MM.1S (cell line): ENCODE measurements at regions not wholly inside any gene's neighbourhood (a gene's known extent, or its start where the extent isn't known, plus 50 kb on each side); places are given as distances from the start of the nearest gene placed in this dataset.
"Not testable (repeated sequence)": the region's sequence is repeated elsewhere in the genome, so short reads cannot be mapped to it uniquely, and the experiment has no call there.

Source experiments
- DNase-seq: peaks from one replicate; pipeline ENCODE4 v3.0.0-alpha.2; 2015
- H2AFZ ChIP-seq: fragments of 300-600 bp; sonication (generic); 2 replicates; pipeline ENCODE4 v1.6.0; 2016; ENCODE audit warnings: antibody characterized with exemption, low read length
- H3F3A ChIP-seq: fragments of 300-600 bp; sonication (generic); 2 replicates; pipeline ENCODE4 v1.6.1; 2016; ENCODE audit warnings: mild to moderate bottlenecking, antibody characterized with exemption, low read length, moderate library complexity, mixed read lengths; ENCODE audit not compliant: insufficient read depth
- H3K27ac ChIP-seq: fragments of 300-600 bp; sonication (generic); 2 replicates; pipeline ENCODE4 v1.5.1; 2016; ENCODE audit warnings: mild to moderate bottlenecking, low read length
- H3K27me3 ChIP-seq: fragments of 300-600 bp; sonication (generic); replicated peaks from 2 replicates; pipeline ENCODE4 v1.6.0; 2016; ENCODE audit warnings: low read length; ENCODE audit not compliant: insufficient read depth
- H3K36me3 ChIP-seq: fragments of 300-600 bp; sonication (generic); replicated peaks from 2 replicates; pipeline ENCODE4 v1.6.1; 2016; ENCODE audit warnings: mild to moderate bottlenecking, low read length, mixed read lengths; ENCODE audit not compliant: insufficient read depth
- H3K4me1 ChIP-seq: fragments of 300-600 bp; sonication (generic); 2 replicates; pipeline ENCODE4 v1.6.1; 2016; ENCODE audit warnings: low read length, mixed read lengths
- H3K4me2 ChIP-seq: fragments of 300-600 bp; sonication (generic); 2 replicates; pipeline ENCODE4 v1.6.0; 2016; ENCODE audit warnings: low read depth, low read length
- H3K4me3 ChIP-seq: fragments of 300-600 bp; sonication (generic); 2 replicates; pipeline ENCODE4 v1.5.1; 2016; ENCODE audit warnings: low read length, mixed read lengths
- H3K79me2 ChIP-seq: fragments of 300-600 bp; sonication (generic); 2 replicates; pipeline ENCODE4 v1.6.1; 2016; ENCODE audit warnings: mixed run types, low read length, mixed read lengths
- H3K9ac ChIP-seq: fragments of 300-600 bp; sonication (generic); 2 replicates; pipeline ENCODE4 v1.6.1; 2016; ENCODE audit warnings: low read length, mixed read lengths
- H3K9me2 ChIP-seq: fragments of 300-600 bp; sonication (generic); replicated peaks from 2 replicates; pipeline ENCODE4 v1.6.1; 2016; ENCODE audit warnings: mild to moderate bottlenecking, low read length, mixed read lengths; ENCODE audit not compliant: insufficient read depth
- H3K9me3 ChIP-seq: fragments of 300-600 bp; sonication (generic); replicated peaks from 2 replicates; pipeline ENCODE4 v1.6.1; 2016; ENCODE audit warnings: mild to moderate bottlenecking, low read length, mixed read lengths; ENCODE audit not compliant: insufficient read depth
- H4K20me1 ChIP-seq: fragments of 300-600 bp; sonication (generic); 2 replicates; pipeline ENCODE4 v1.6.1; 2016; ENCODE audit warnings: mild to moderate bottlenecking, low read length, moderate library complexity, mixed read lengths; ENCODE audit not compliant: insufficient read depth
- EZH2 ChIP-seq: fragments of 300-600 bp; sonication (generic); optimal IDR thresholded peaks from 2 replicates; pipeline ENCODE3; 2017; ENCODE audit warnings: low read depth, mild to moderate bottlenecking, antibody characterized with exemption, low read length, mixed read lengths
- EZH2phosphoT487 ChIP-seq: fragments of 300-600 bp; sonication (generic); IDR thresholded peaks from 2 replicates; pipeline ENCODE4 v1.6.1; 2018; ENCODE audit warnings: antibody characterized with exemption, low read length
- TF ChIP-seq, protein P1 (sequence below): fragments of 300-600 bp; sonication (generic); IDR thresholded peaks from 2 replicates; pipeline ENCODE4 v1.5.1; 2016; ENCODE audit warnings: antibody characterized with exemption, low read length, mixed read lengths

GRCh38 chrX:56125946-56126345, 106.2 kb upstream of the KLF8 start:
- Histone ChIP-seq H2AFZ (no peak overlapping the region), H3F3A (no peaks in the 10 kb centered on the region), H3K4me1 (no peaks in the 10 kb centered on the region), H3K9ac (no peak overlapping the region), H3K27me3 (no peaks in the 10 kb centered on the region), H3K36me3 (no peaks in the 10 kb centered on the region), H3K79me2 (no peaks in the 10 kb centered on the region), H3K9me3 (no peaks in the 10 kb centered on the region), H3K9me2 (no peaks in the 10 kb centered on the region), H3K27ac (no peak overlapping the region), H4K20me1 (no peaks in the 10 kb centered on the region), H3K4me3 (no peak overlapping the region), H3K4me2 (no peak overlapping the region)
- TF ChIP-seq EZH2 (no peak), EZH2phosphoT487 (no peak)
- TF ChIP-seq, protein P1, sequence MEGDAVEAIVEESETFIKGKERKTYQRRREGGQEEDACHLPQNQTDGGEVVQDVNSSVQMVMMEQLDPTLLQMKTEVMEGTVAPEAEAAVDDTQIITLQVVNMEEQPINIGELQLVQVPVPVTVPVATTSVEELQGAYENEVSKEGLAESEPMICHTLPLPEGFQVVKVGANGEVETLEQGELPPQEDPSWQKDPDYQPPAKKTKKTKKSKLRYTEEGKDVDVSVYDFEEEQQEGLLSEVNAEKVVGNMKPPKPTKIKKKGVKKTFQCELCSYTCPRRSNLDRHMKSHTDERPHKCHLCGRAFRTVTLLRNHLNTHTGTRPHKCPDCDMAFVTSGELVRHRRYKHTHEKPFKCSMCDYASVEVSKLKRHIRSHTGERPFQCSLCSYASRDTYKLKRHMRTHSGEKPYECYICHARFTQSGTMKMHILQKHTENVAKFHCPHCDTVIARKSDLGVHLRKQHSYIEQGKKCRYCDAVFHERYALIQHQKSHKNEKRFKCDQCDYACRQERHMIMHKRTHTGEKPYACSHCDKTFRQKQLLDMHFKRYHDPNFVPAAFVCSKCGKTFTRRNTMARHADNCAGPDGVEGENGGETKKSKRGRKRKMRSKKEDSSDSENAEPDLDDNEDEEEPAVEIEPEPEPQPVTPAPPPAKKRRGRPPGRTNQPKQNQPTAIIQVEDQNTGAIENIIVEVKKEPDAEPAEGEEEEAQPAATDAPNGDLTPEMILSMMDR, result no peak
- no peak for DNase-seq

DNA sequence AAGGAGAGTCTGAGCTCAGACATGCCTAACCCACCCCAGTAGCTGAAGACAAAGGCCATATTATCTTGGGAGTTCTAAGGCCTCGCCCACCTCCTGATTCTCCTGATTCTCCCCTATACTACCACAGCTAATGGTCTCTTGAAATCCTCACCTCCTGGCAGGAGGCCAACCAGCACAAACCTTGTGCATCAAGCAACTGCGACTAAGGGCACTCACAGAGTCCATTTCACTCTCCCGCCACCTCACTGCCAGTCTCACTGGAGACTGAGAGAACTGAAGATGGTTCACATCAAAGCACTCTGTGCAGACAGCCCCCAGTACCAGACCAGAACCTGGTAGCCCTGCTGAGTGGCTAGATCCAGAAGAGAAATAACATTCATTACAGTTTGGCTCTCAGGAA, 102.1 kb upstream of the KLF8 start:
- Histone ChIP-seq H3K4me3 (no peak overlapping the region), H3K79me2 (no peaks in the 10 kb centered on the region), H3F3A (no peaks in the 10 kb centered on the region), H3K36me3 (no peaks in the 10 kb centered on the region), H3K4me1 (no peaks in the 10 kb centered on the region), H4K20me1 (no peaks in the 10 kb centered on the region), H3K27me3 (no peaks in the 10 kb centered on the region), H3K9me2 (no peaks in the 10 kb centered on the region), H3K9ac (no peak overlapping the region), H3K9me3 (no peaks in the 10 kb centered on the region), H2AFZ (no peak overlapping the region), H3K4me2 (no peak overlapping the region), H3K27ac (no peak overlapping the region)
- TF ChIP-seq EZH2phosphoT487 (no peak), EZH2 (no peak)
- TF ChIP-seq, protein P1, result no peak
- no peak for DNase-seq

GRCh38 chrX:56130436-56130835, 101.7 kb upstream of the KLF8 start:
- H3K4me2 ChIP-seq, result no peak overlapping the region
- TF ChIP-seq EZH2phosphoT487 (no peak), EZH2 (no peak)
- TF ChIP-seq, protein P1, result no peak

GRCh38 chrX:56164135-56164534, 68.0 kb upstream of the KLF8 start:
- not testable (repeated sequence) for H3K4me1 ChIP-seq, H3K79me2 ChIP-seq, H3K9me2 ChIP-seq, H3K4me3 ChIP-seq, H3K27ac ChIP-seq, H3K9me3 ChIP-seq, H2AFZ ChIP-seq, H3K27me3 ChIP-seq, H3K4me2 ChIP-seq, H3F3A ChIP-seq, H3K9ac ChIP-seq, H4K20me1 ChIP-seq, H3K36me3 ChIP-seq, DNase-seq

More at GRCh38 chrX:56130436-56130835, 101.7 kb upstream of the KLF8 start:
- H3K9me2 ChIP-seq, result no peaks in the 10 kb centered on the region
- H2AFZ ChIP-seq, result no peak overlapping the region
- H3K79me2 ChIP-seq, result no peaks in the 10 kb centered on the region
- no peaks in the 10 kb centered on the region for H3K27me3 ChIP-seq
- no peaks in the 10 kb centered on the region for H4K20me1 ChIP-seq
- H3F3A ChIP-seq, result no peaks in the 10 kb centered on the region
- H3K36me3 ChIP-seq, result no peaks in the 10 kb centered on the region
- no peaks in the 10 kb centered on the region for H3K9me3 ChIP-seq
- no peak overlapping the region for H3K9ac ChIP-seq
- H3K4me1 ChIP-seq, result no peaks in the 10 kb centered on the region
- H3K27ac ChIP-seq, result no peak overlapping the region
- no peak overlapping the region for H3K4me3 ChIP-seq
- DNase-seq, result no peak
